GM10847 (cell line): ENCODE measurements at regions not wholly inside any gene's neighbourhood (a gene's known extent, or its start where the extent isn't known, plus 50 kb on each side); places are given as distances from the start of the nearest gene placed in this dataset.

Source experiments
- POLR2A ChIP-seq: IDR thresholded peaks from 2 replicates; pipeline ENCODE4 v1.6.1; 2011; ENCODE audit not compliant: insufficient read length; ENCODE audit errors: extremely low read depth

- no peak for TF ChIP-seq POLR2A
These were observed 126.9 kb upstream of the GRK3 start for GRCh38 chr22:25437414-25438160.

GRCh38 chr22:25447067-25447685, 117.3 kb upstream of the GRK3 start:
- no peak for TF ChIP-seq POLR2A

GRCh38 chr22:25447686-25448434, 116.6 kb upstream of the GRK3 start:
- TF ChIP-seq POLR2A = peak; percentile 62

GRCh38 chr22:25448435-25449051, 115.9 kb upstream of the GRK3 start:
- TF ChIP-seq POLR2A = no peak

GRCh38 chr22:25449781-25450317, 114.6 kb upstream of the GRK3 start:
- TF ChIP-seq POLR2A = no peak

- no peak for TF ChIP-seq POLR2A
These were observed 112.9 kb upstream of the GRK3 start for GRCh38 chr22:25451480-25452114.

GRCh38 chr22:25452116-25452700, 112.3 kb upstream of the GRK3 start:
- TF ChIP-seq POLR2A = no peak

GRCh38 chr22:25453058-25453457, 111.4 kb upstream of the GRK3 start:
- no peak for TF ChIP-seq POLR2A

- TF ChIP-seq POLR2A = no peak
These were observed 110.9 kb upstream of the GRK3 start for GRCh38 chr22:25453557-25453956.

- no peak for TF ChIP-seq POLR2A
These were observed 103.2 kb upstream of the GRK3 start for GRCh38 chr22:25461301-25461700.

GRCh38 chr22:25465949-25466348, 98.5 kb upstream of the GRK3 start:
- TF ChIP-seq POLR2A = no peak

GRCh38 chr22:25472382-25472781, 92.1 kb upstream of the GRK3 start:
- no peak for TF ChIP-seq POLR2A

- TF ChIP-seq POLR2A = no peak
These were observed 89.0 kb upstream of the GRK3 start for GRCh38 chr22:25475257-25476022.

GRCh38 chr22:25477358-25477757, 87.1 kb upstream of the GRK3 start:
- no peak for TF ChIP-seq POLR2A
